ENCODE measurements at regions not wholly inside any gene's neighbourhood (a gene's known extent, or its start where the extent isn't known, plus 50 kb on each side); places are given as distances from the start of the nearest gene placed in this dataset.

DNA sequence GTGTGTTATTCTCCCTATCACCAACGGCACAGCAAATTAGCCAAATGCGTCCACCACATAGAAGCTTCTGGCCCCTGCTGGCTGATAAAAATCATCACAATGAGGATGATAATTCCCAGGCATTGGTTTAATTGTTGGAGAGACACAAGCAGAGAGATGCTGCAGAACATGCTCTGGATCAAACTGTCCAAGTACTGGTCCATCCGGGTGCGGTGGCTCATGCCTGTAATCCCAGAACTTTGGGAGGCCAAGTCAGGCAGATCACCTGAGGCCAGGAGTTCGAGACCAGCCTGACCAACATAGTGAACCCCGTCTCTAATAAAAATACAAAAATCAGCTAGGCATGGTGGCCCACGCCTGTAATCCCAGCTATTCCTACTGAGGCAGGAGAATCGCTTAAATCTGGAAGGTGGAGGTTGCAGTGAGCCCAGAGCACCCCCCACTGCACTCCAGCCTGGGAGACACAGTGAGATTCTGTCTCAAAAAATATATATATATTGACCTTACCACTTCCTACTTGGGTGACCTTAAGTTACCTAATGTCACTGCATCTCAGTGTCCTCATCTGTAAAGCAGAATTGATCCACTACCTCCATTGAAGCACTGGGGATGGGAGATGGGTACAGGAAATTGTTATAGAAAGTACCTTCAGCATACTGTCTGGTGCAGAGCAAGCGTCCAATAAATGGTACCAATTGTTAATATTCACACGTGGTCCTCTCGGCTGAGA lies 83.7 kb upstream of the EGLN3 start:
- H3K9me3 ChIP-seq (ENCODE audit: low read length): no peaks in the 10 kb centered on the region
- no peak overlapping the region for H3K27ac ChIP-seq (ENCODE audit: low read length)
- H3K27me3 ChIP-seq (ENCODE audit: insufficient read depth, low read depth, low read length): no peaks in the 10 kb centered on the region
- no peak for TF ChIP-seq EZH2 (IDR thresholded peaks at IDR 0.05; ENCODE audit: borderline replicate concordance, insufficient read depth, low read length, poor library complexity, severe bottlenecking)
- no peak for TF ChIP-seq CTCF (IDR thresholded peaks at IDR 0.05; ENCODE audit: poor library complexity, severe bottlenecking)
- TF ChIP-seq POLR2AphosphoS5 (IDR thresholded peaks at IDR 0.05): no peak
- TF ChIP-seq RAD21 (conservative IDR thresholded peaks at IDR 0.05): no peak
- TF ChIP-seq EP300 (conservative IDR thresholded peaks at IDR 0.05; ENCODE audit: poor library complexity, severe bottlenecking): no peak
- TF ChIP-seq REST (IDR thresholded peaks at IDR 0.05; ENCODE audit: borderline replicate concordance): no peak
- no peak for TF ChIP-seq SMC3 (conservative IDR thresholded peaks at IDR 0.05; ENCODE audit: poor library complexity)
- TF ChIP-seq MXI1 (conservative IDR thresholded peaks at IDR 0.05; ENCODE audit: poor library complexity, severe bottlenecking): no peak
- no peak for TF ChIP-seq TAF1 (IDR thresholded peaks at IDR 0.05; ENCODE audit: low read depth)
- no peaks in the 10 kb centered on the region for H4K20me1 ChIP-seq (ENCODE audit: insufficient read depth)
- no peak overlapping the region for H3K4me3 ChIP-seq (ENCODE audit: low read length)
- no peak overlapping the region for H3K4me2 ChIP-seq (ENCODE audit: low read length)
- H3K36me3 ChIP-seq (ENCODE audit: insufficient read depth, low read length): no peaks in the 10 kb centered on the region
- no peaks in the 10 kb centered on the region for H3K79me2 ChIP-seq (replicated peaks; ENCODE audit: insufficient read depth, low read length)
- no peak overlapping the region for H3K9ac ChIP-seq (ENCODE audit: low read length)
- H2AFZ ChIP-seq (ENCODE audit: low read depth, low read length): no peak overlapping the region
- H3K9me2 ChIP-seq (ENCODE audit: insufficient read depth, low read length): no peaks in the 10 kb centered on the region
- no peaks in the 10 kb centered on the region for H3F3A ChIP-seq (ENCODE audit: insufficient read depth, low read length, poor library complexity, severe bottlenecking)

DNA sequence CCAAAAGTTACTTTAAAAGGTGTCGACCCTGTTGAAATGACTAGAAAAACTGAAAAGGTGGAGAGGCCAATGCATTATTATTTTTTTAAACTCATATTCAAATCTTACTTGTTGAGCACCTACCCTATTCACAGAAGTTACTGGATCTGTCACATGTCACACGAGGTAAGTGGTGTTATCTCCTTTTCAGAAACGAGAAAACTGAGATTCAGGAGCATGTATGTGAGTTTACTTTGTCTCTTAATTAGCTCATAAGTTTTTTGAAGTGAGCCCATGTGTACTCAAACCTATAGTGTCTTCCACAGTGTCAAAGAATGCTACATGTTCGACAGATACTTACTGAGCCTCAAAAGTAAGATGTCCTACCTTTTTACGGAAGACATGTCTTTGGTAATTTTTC lies 81.8 kb upstream of the EGLN3 start:
- Histone ChIP-seq H3K79me2 (replicated peaks; ENCODE audit: insufficient read depth, low read length) (no peaks in the 10 kb centered on the region), H3K9ac (ENCODE audit: low read length) (no peak overlapping the region), H3K4me2 (ENCODE audit: low read length) (no peak overlapping the region), H3F3A (ENCODE audit: insufficient read depth, low read length, poor library complexity, severe bottlenecking) (no peaks in the 10 kb centered on the region), H3K9me2 (ENCODE audit: insufficient read depth, low read length) (no peaks in the 10 kb centered on the region), H3K9me3 (ENCODE audit: low read length) (no peaks in the 10 kb centered on the region), H3K4me3 (ENCODE audit: low read length) (no peak overlapping the region), H3K36me3 (ENCODE audit: insufficient read depth, low read length) (no peaks in the 10 kb centered on the region), H3K27ac (ENCODE audit: low read length) (no peak overlapping the region), H2AFZ (ENCODE audit: low read depth, low read length) (no peak overlapping the region), H4K20me1 (ENCODE audit: insufficient read depth) (no peaks in the 10 kb centered on the region), H3K27me3 (ENCODE audit: insufficient read depth, low read depth, low read length) (no peaks in the 10 kb centered on the region)
- no peak for TF ChIP-seq MXI1 (conservative IDR thresholded peaks at IDR 0.05; ENCODE audit: poor library complexity, severe bottlenecking)
- TF ChIP-seq RAD21 (conservative IDR thresholded peaks at IDR 0.05): no peak
- TF ChIP-seq TAF1 (IDR thresholded peaks at IDR 0.05; ENCODE audit: low read depth): no peak
- no peak for TF ChIP-seq CTCF (IDR thresholded peaks at IDR 0.05; ENCODE audit: poor library complexity, severe bottlenecking)
- no peak for TF ChIP-seq REST (IDR thresholded peaks at IDR 0.05; ENCODE audit: borderline replicate concordance)
- TF ChIP-seq SMC3 (conservative IDR thresholded peaks at IDR 0.05; ENCODE audit: poor library complexity): no peak
- no peak for TF ChIP-seq EP300 (conservative IDR thresholded peaks at IDR 0.05; ENCODE audit: poor library complexity, severe bottlenecking)
- TF ChIP-seq POLR2AphosphoS5 (IDR thresholded peaks at IDR 0.05): no peak
- TF ChIP-seq EZH2 (IDR thresholded peaks at IDR 0.05; ENCODE audit: borderline replicate concordance, insufficient read depth, low read length, poor library complexity, severe bottlenecking): no peak
